Fibroblast of pulmonary artery (primary cell): ENCODE measurements at regions not wholly inside any gene's neighbourhood (a gene's known extent, or its start where the extent isn't known, plus 50 kb on each side); places are given as distances from the start of the nearest gene placed in this dataset.

ENCODE experiments used
- DNase-seq: peaks from one replicate; pipeline ENCODE4 v3.0.0-alpha.2; 2010; ENCODE audit warnings: low read depth
- H3K4me3 ChIP-seq: replicated peaks from 2 replicates; pipeline ENCODE4 v1.5.1; 2011; ENCODE audit warnings: low read depth, mild to moderate bottlenecking, control low read depth, low read length, moderate library complexity
- CTCF ChIP-seq: IDR thresholded peaks from 2 replicates; pipeline ENCODE4 v1.5.1; 2011; ENCODE audit warnings: mild to moderate bottlenecking, control low read depth, low read length, inconsistent platforms; ENCODE audit errors: missing control alignments

GRCh38 chr7:92992483-92992882, 125.3 kb downstream of the SAMD9 start:
- H3K4me3 ChIP-seq = no peak overlapping the region
- DNase-seq = no peak
- TF ChIP-seq CTCF = no peak

- H3K4me3 ChIP-seq = no peak overlapping the region
- TF ChIP-seq CTCF = no peak
- no peak for DNase-seq
Observed at GRCh38 chr7:92991190-92991589, 126.6 kb downstream of the SAMD9 start.

- DNase-seq = no peak
- TF ChIP-seq CTCF = no peak
- no peak overlapping the region for H3K4me3 ChIP-seq
Observed at GRCh38 chr7:92988941-92989545, 128.7 kb downstream of the SAMD9 start.

- peak; percentile 46 for TF ChIP-seq CTCF
- peak; percentile 72 for DNase-seq
- H3K4me3 ChIP-seq = no peak overlapping the region
Observed at GRCh38 chr7:92988051-92988450, 129.7 kb downstream of the SAMD9 start.

GRCh38 chr7:92987538-92987937, 130.2 kb downstream of the SAMD9 start:
- no peak for DNase-seq
- no peak for TF ChIP-seq CTCF
- no peak overlapping the region for H3K4me3 ChIP-seq

GRCh38 chr7:92987095-92987494, 130.7 kb downstream of the SAMD9 start:
- no peak overlapping the region for H3K4me3 ChIP-seq
- DNase-seq = peak; percentile 64
- TF ChIP-seq CTCF = no peak

GRCh38 chr7:92982928-92983327, 134.9 kb downstream of the SAMD9 start:
- H3K4me3 ChIP-seq = no peak overlapping the region
- no peak for DNase-seq
- TF ChIP-seq CTCF = no peak
